T-cell (primary cell): ENCODE measurements at regions not wholly inside any gene's neighbourhood (a gene's known extent, or its start where the extent isn't known, plus 50 kb on each side); places are given as distances from the start of the nearest gene placed in this dataset.

Experiments
- ATAC-seq, 4 experiments: fragments of 200-7000 bp in 3 of 4; fragments of 150-1000 bp in 1 of 4; cut with Tn5 transposase; replicated peaks in 1 of 4; 1 replicate in 3 of 4; 2 replicates in 1 of 4; pipeline ENCODE4 v1.10.0; 2021; ENCODE audit warnings: moderate library complexity in 3 of 4, mild to moderate bottlenecking in 2 of 4, moderate number of reproducible peaks in 1 of 4
- CTCF ChIA-PET, 2 donors: fragments of 300-600 bp; sonication (Branson Sonifier 250); formaldehyde crosslinking; loops; one replicate each; lab custom pipeline; 2022; ENCODE audit warnings: antibody characterized with exemption in 2 of 2; lab: Charles Lee
- POLR2A ChIA-PET, 2 donors: fragments of 300-600 bp; sonication (Branson Sonifier 250); formaldehyde crosslinking; loops; one replicate each; lab custom pipeline; 2022; ENCODE audit warnings: antibody characterized with exemption in 2 of 2; lab: Charles Lee
- DNase-seq, 35 experiments: peaks; one replicate each; pipeline versions ENCODE4 v3.0.0 to v3.0.0-alpha.2; 2013 to 2023
- H3K27ac ChIP-seq: one replicate; pipeline ENCODE4 v1.5.1; 2013; ENCODE audit warnings: low read length
- H3K27me3 ChIP-seq, 2 experiments: replicated peaks in 1 of 2; 1 replicate in 1 of 2; 2 replicates in 1 of 2; pipeline versions ENCODE4 v1.6.1 to v1.7.0; 2013; ENCODE audit warnings: low read length in 1 of 2, mixed read lengths in 1 of 2; ENCODE audit not compliant: control insufficient read depth in 2 of 2, insufficient read depth in 2 of 2; ENCODE audit errors: extremely low read depth in 1 of 2
- H3K36me3 ChIP-seq, 2 donors: 1 replicate in 1 of 2; 2 replicates in 1 of 2; pipeline versions ENCODE4 v1.6.1 to v1.7.0; 2013; ENCODE audit warnings: low read length in 1 of 2; ENCODE audit not compliant: control insufficient read depth in 2 of 2, insufficient read depth in 1 of 2; ENCODE audit errors: extremely low read depth in 1 of 2
- H3K4me1 ChIP-seq, 2 experiments: 1 replicate in 1 of 2; 2 replicates in 1 of 2; pipeline versions ENCODE4 v1.6.1 to v1.7.0; 2013; ENCODE audit warnings: low read length in 2 of 2, mixed read lengths in 1 of 2; ENCODE audit not compliant: insufficient read depth in 2 of 2, control insufficient read depth in 1 of 2; ENCODE audit errors: extremely low read depth in 1 of 2
- H3K4me3 ChIP-seq, 2 donors: 1 replicate in 1 of 2; 2 replicates in 1 of 2; pipeline versions ENCODE4 v1.5.1 to v1.7.0; 2013; ENCODE audit warnings: mild to moderate bottlenecking in 2 of 2, low read length in 1 of 2, moderate library complexity in 1 of 2; ENCODE audit not compliant: control insufficient read depth in 1 of 2; ENCODE audit errors: extremely low read depth in 1 of 2
- H3K9me3 ChIP-seq: 2 replicates; pipeline ENCODE4 v1.7.0; 2013
- H3K27ac Mint-ChIP-seq, 2 donors: one replicate each; pipeline ENCODE4 v1.8.0; 2020 to 2021; ENCODE audit warnings: mild to moderate bottlenecking in 2 of 2, mixed read lengths in 2 of 2
- H3K27me3 Mint-ChIP-seq, 2 donors: one replicate each; pipeline ENCODE4 v1.8.0; 2021 to 2022; ENCODE audit warnings: mixed read lengths in 2 of 2
- H3K36me3 Mint-ChIP-seq: one replicate; pipeline ENCODE4 v1.8.0; 2021; ENCODE audit warnings: mixed read lengths
- H3K4me1 Mint-ChIP-seq, 3 donors: one replicate each; pipeline ENCODE4 v1.8.0; 2020 to 2022; ENCODE audit warnings: mixed read lengths in 3 of 3, mild to moderate bottlenecking in 1 of 3
- H3K4me3 Mint-ChIP-seq, 3 donors: one replicate each; pipeline ENCODE4 v1.8.0; 2020 to 2022; ENCODE audit warnings: mild to moderate bottlenecking in 3 of 3, mixed read lengths in 3 of 3, moderate library complexity in 3 of 3
- H3K9me3 Mint-ChIP-seq, 3 donors: one replicate each; pipeline ENCODE4 v1.8.0; 2020 to 2022; ENCODE audit warnings: mixed read lengths in 3 of 3
- WGBS: methylation state at CpG from one replicate; pipeline ENCODE4 v1.1.5; 2013; ENCODE audit warnings: missing lambda C conversion rate; ENCODE audit not compliant: insufficient coverage; 5-methylcytosine and 5-hydroxymethylcytosine counted together

DNA sequence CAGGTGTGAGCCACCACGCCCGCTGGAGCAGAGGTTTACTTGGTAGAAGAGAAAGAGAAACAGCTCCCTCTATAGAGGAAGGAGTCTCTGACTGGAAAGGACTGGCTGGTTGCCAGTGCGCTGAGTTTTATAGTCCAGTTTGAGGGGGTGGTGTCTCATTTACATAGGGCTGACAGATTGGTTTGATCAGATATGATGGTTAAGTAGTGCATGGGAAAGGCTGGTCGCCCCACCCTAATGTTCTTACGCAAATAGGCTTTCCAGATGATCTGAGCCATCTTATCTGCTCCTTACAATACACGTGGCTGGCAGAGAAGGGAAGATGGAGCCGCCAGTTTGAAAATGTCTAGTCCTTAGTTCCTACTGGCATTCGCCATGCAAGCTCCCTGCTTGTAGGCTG lies 439.5 kb downstream of the NAF1 start:
- H3K27ac ChIP-seq = no peak overlapping the region
- no peak overlapping the region for H3K4me3 ChIP-seq
- ChIA-PET CTCF (no interaction called here), POLR2A (interaction anchor here in 1 of 2 donors (0.6 kb wide), 1 partner anchor 46 kb away, joined by 5 read pairs; no protein-coding TSS in a partner anchor)
- Mint-ChIP-seq H3K9me3 (peaks cover 0 to 7% (median 3%) of the 10 kb centered on the region in 3 donors), H3K27me3 (no peaks in the 10 kb centered on the region), H3K27ac (no peak overlapping the region), H3K4me1 (no peaks in the 10 kb centered on the region), H3K36me3 (no peaks in the 10 kb centered on the region), H3K4me3 (no peak overlapping the region)
- 80% methylated on average over 3 of the region's 8 CpGs for WGBS
- DNase-seq (no peak), ATAC-seq (no peak)
- no peaks in the 10 kb centered on the region for H3K27me3 ChIP-seq
- no peaks in the 10 kb centered on the region for H3K9me3 ChIP-seq
- no peaks in the 10 kb centered on the region for H3K36me3 ChIP-seq
- no peaks in the 10 kb centered on the region for H3K4me1 ChIP-seq

DNA sequence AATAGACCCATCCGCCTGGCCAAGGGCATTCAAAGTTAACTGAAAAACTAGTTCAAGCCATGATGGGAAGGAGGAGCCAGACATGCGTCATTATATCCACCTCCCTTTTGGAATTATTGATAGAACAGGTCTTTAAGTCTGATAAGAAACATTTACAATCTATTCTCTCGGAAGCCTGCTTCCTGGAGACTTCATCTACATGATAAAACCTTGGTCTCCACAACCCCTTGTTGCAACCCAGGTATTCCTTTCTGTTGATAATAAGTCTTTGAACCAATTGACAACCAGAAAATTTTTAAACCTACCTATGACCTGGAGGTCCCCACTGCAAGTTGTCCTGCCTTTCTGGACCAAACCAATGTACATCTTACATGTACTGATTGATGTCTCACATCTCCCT lies 451.3 kb downstream of the NAF1 start:
- no peak overlapping the region for H3K4me3 ChIP-seq
- no peak overlapping the region for H3K27ac ChIP-seq
- no CpG with 5 or more reads among the region's 3 CpGs for WGBS
- no peaks in the 10 kb centered on the region for H3K36me3 ChIP-seq
- ATAC-seq (no peak), DNase-seq (no peak)
- POLR2A ChIA-PET = no interaction called here
- CTCF ChIA-PET = no interaction called here
- no peaks in the 10 kb centered on the region for H3K27me3 ChIP-seq
- H3K9me3 ChIP-seq = no peaks in the 10 kb centered on the region
- Mint-ChIP-seq H3K9me3 (peaks cover 0 to 14% (median 4%) of the 10 kb centered on the region in 3 donors), H3K36me3 (no peaks in the 10 kb centered on the region), H3K27me3 (no peaks in the 10 kb centered on the region), H3K4me3 (no peak overlapping the region), H3K4me1 (no peaks in the 10 kb centered on the region), H3K27ac (no peak overlapping the region)
- no peaks in the 10 kb centered on the region for H3K4me1 ChIP-seq

DNA sequence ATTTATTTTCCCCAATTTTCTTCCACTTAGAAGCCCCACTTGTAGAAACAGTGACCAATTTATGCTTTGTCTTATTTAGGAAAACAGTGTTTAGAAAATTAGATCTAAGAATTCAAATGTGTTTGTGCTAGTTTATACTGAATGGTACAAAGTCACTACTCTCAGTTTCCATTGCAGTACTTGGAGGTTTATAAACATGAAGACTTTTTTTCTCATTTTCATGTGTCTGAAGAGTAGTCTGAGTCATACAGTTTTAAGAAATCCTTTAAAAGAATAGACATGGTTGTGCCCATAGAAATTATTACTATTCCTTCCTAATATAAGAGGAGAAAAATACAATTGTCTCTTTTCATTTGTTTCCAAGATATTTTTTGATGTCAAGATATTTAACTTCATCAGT lies 458.7 kb downstream of the NAF1 start:
- ChIA-PET CTCF (no interaction called here), POLR2A (no interaction called here)
- no peak overlapping the region for H3K27ac Mint-ChIP-seq
- Histone ChIP-seq H3K4me3 (no peak overlapping the region), H3K4me1 (no peaks in the 10 kb centered on the region), H3K27me3 (no peaks in the 10 kb centered on the region), H3K9me3 (no peaks in the 10 kb centered on the region), H3K36me3 (no peaks in the 10 kb centered on the region), H3K27ac (no peak overlapping the region)
- H3K27me3 Mint-ChIP-seq = no peaks in the 10 kb centered on the region
- no peaks in the 10 kb centered on the region for H3K36me3 Mint-ChIP-seq
- no peak for ATAC-seq
- H3K4me3 Mint-ChIP-seq = no peak overlapping the region
- peaks cover 0 to 9% (median 2%) of the 10 kb centered on the region in 3 donors for H3K9me3 Mint-ChIP-seq
- DNase-seq = no peak
- H3K4me1 Mint-ChIP-seq = no peaks in the 10 kb centered on the region

DNA sequence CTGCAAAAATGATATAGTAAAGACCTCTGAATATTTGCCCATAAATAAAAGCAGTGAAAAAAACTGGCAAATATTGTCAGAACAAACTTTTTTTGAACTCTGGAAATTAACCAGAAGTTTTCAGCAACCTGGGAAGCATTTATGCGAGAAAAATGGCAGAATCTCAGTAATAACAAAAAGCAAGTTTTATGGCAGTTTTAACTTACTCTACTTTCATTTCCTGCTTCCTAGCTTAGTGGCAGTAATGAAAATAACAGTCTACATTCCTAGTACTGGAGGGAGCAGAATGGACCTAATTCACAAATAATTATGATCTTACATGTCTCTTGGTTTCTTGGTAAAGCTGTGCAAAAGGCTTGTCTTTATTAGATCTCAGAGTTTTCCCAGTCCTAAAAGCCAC lies 460.1 kb downstream of the NAF1 start:
- Histone ChIP-seq H3K27me3 (no peaks in the 10 kb centered on the region), H3K9me3 (no peaks in the 10 kb centered on the region), H3K4me1 (no peaks in the 10 kb centered on the region), H3K27ac (no peak overlapping the region), H3K36me3 (no peaks in the 10 kb centered on the region), H3K4me3 (no peak overlapping the region)
- Mint-ChIP-seq H3K9me3 (peaks cover 0 to 2% (median 0%) of the 10 kb centered on the region in 3 donors), H3K4me3 (no peak overlapping the region), H3K27ac (no peak overlapping the region), H3K36me3 (no peaks in the 10 kb centered on the region), H3K27me3 (no peaks in the 10 kb centered on the region), H3K4me1 (no peaks in the 10 kb centered on the region)
- DNase-seq = no peak
- ChIA-PET CTCF (no interaction called here), POLR2A (no interaction called here)
- no peak for ATAC-seq
- no CpG with 5 or more reads among the region's 1 CpG for WGBS

DNA sequence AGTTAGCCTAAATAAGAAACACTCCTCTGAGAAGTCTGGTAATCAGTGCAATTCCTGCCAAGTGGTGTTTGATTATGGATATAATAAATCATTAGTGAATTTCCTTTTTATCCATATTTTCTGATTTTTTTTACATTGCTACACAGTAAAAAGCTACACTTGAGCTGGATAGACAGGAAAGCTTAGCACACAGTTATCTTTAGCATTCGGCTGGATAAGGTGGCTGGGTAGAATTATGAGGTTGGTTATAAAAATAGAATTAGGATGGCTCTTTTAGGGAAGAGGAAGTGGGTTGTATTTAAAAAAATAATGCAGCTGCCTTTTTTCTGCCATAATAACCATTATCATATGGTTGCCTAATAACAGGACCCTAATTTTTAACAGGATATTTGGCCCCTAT lies 460.6 kb downstream of the NAF1 start:
- H3K36me3 Mint-ChIP-seq = no peaks in the 10 kb centered on the region
- no peaks in the 10 kb centered on the region for H3K4me1 Mint-ChIP-seq
- no peak overlapping the region for H3K4me3 ChIP-seq
- ChIA-PET CTCF (no interaction called here), POLR2A (no interaction called here)
- no peak overlapping the region for H3K27ac ChIP-seq
- no peaks in the 10 kb centered on the region for H3K27me3 ChIP-seq
- DNase-seq = no peak
- no peaks in the 10 kb centered on the region for H3K4me1 ChIP-seq
- H3K27me3 Mint-ChIP-seq = no peaks in the 10 kb centered on the region
- H3K9me3 Mint-ChIP-seq = peaks cover 0 to 5% (median 0%) of the 10 kb centered on the region in 3 donors
- no peak overlapping the region for H3K27ac Mint-ChIP-seq
- H3K36me3 ChIP-seq = no peaks in the 10 kb centered on the region
- no peak overlapping the region for H3K4me3 Mint-ChIP-seq
- H3K9me3 ChIP-seq = no peaks in the 10 kb centered on the region
- no peak for ATAC-seq
- WGBS = no CpG with 5 or more reads among the region's 1 CpG

DNA sequence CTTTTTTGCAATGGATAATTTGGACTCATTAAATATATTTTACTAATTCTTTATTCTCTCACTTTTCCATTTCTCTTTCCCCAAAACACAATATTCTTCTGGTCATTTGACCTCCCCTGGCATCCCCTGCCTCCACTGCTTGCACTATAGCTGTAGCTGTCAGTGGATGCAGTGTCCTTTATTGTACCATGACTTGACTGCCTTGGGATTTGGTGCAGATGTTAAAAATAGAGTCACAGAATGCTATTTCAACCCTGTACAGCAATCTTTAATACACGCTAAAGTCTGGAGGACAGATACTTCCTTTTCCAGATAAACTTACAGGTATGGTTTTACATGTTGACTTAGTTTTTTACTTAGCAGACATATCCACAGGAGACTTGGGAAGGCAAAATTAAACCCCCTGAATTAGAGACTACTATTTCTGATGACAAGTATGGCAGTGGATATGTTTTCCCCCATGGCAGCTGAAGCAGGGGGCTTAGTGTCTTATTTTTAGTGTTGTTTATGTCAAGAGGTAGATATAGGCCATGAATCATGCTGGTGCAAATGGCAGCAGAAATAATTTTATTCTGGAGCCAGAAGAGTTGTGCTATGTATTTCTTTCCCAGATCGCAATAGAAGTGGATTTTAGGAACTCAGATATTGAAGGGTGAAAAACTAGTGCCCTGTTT lies 461.4 kb downstream of the NAF1 start:
- CTCF ChIA-PET = no interaction called here
- H3K36me3 Mint-ChIP-seq = no peaks in the 10 kb centered on the region
- no peak for ATAC-seq

More for the DNA sequence above, 461.4 kb downstream of the NAF1 start:
- Histone ChIP-seq H3K4me1 (no peaks in the 10 kb centered on the region), H3K4me3 (no peak overlapping the region), H3K27me3 (no peaks in the 10 kb centered on the region), H3K27ac (no peak overlapping the region), H3K36me3 (no peaks in the 10 kb centered on the region), H3K9me3 (no peaks in the 10 kb centered on the region)
- no peak overlapping the region for H3K4me3 Mint-ChIP-seq
- H3K27ac Mint-ChIP-seq = no peak overlapping the region
- no peaks in the 10 kb centered on the region for H3K4me1 Mint-ChIP-seq
- H3K9me3 Mint-ChIP-seq = peaks cover 0 to 5% (median 0%) of the 10 kb centered on the region in 3 donors
- no peaks in the 10 kb centered on the region for H3K27me3 Mint-ChIP-seq
- no CpG with 5 or more reads among the region's 2 CpGs for WGBS
- no peak for DNase-seq
- POLR2A ChIA-PET = no interaction called here
